ENCODE measurements at regions not wholly inside any gene's neighbourhood (a gene's known extent, or its start where the extent isn't known, plus 50 kb on each side); places are given as distances from the start of the nearest gene placed in this dataset.

GRCh38 chr7:411677-412312 is 107.9 kb downstream of the PDGFA start:
- no peak for TF ChIP-seq CTCF (IDR thresholded peaks at IDR 0.05; ENCODE audit: poor library complexity, severe bottlenecking)
- no peaks in the 10 kb centered on the region for H3K9me3 ChIP-seq (ENCODE audit: severe bottlenecking)
- ATAC-seq (ENCODE audit: low read depth) (no peak), DNase-seq (ENCODE audit: low spot score) (peak; percentile 45)
- no peaks in the 10 kb centered on the region for H3K36me3 ChIP-seq (ENCODE audit: low read depth)
- no peaks in the 10 kb centered on the region for H3K4me1 ChIP-seq (ENCODE audit: insufficient read depth, poor library complexity, severe bottlenecking)
- H3K27me3 ChIP-seq (ENCODE audit: insufficient read depth, poor library complexity, severe bottlenecking), result no peaks in the 10 kb centered on the region
- H3K27ac ChIP-seq (ENCODE audit: poor library complexity, severe bottlenecking), result no peak overlapping the region
- no peak overlapping the region for H3K4me3 ChIP-seq (ENCODE audit: severe bottlenecking)

GRCh38 chr7:412313-412710 is 107.3 kb downstream of the PDGFA start:
- no peak for DNase-seq (ENCODE audit: low spot score)
- Histone ChIP-seq H3K9me3 (ENCODE audit: severe bottlenecking) (no peaks in the 10 kb centered on the region), H3K4me3 (ENCODE audit: severe bottlenecking) (no peak overlapping the region), H3K27ac (ENCODE audit: poor library complexity, severe bottlenecking) (no peak overlapping the region), H3K4me1 (ENCODE audit: insufficient read depth, poor library complexity, severe bottlenecking) (no peaks in the 10 kb centered on the region), H3K27me3 (ENCODE audit: insufficient read depth, poor library complexity, severe bottlenecking) (no peaks in the 10 kb centered on the region), H3K36me3 (ENCODE audit: low read depth) (no peaks in the 10 kb centered on the region)
- no peak for TF ChIP-seq CTCF (IDR thresholded peaks at IDR 0.05; ENCODE audit: poor library complexity, severe bottlenecking)
- ATAC-seq (ENCODE audit: low read depth), result no peak

GRCh38 chr7:414681-415560 is 104.7 kb downstream of the PDGFA start:
- Histone ChIP-seq H3K4me1 (ENCODE audit: insufficient read depth, poor library complexity, severe bottlenecking) (no peaks in the 10 kb centered on the region), H3K36me3 (ENCODE audit: low read depth) (no peaks in the 10 kb centered on the region), H3K4me3 (ENCODE audit: severe bottlenecking) (no peak overlapping the region), H3K9me3 (ENCODE audit: severe bottlenecking) (peaks cover 2% of the 10 kb centered on the region), H3K27ac (ENCODE audit: poor library complexity, severe bottlenecking) (no peak overlapping the region), H3K27me3 (ENCODE audit: insufficient read depth, poor library complexity, severe bottlenecking) (no peaks in the 10 kb centered on the region)
- peak; percentile 46 for DNase-seq (ENCODE audit: low spot score)
- no peak for TF ChIP-seq CTCF (IDR thresholded peaks at IDR 0.05; ENCODE audit: poor library complexity, severe bottlenecking)
- no peak for ATAC-seq (ENCODE audit: low read depth)

- DNase-seq (ENCODE audit: low spot score) (peak; percentile 59), ATAC-seq (ENCODE audit: low read depth) (no peak)
- H3K36me3 ChIP-seq (ENCODE audit: low read depth), result no peaks in the 10 kb centered on the region
- H3K4me3 ChIP-seq (ENCODE audit: severe bottlenecking), result no peak overlapping the region
- H3K9me3 ChIP-seq (ENCODE audit: severe bottlenecking), result peaks cover 2% of the 10 kb centered on the region
- H3K4me1 ChIP-seq (ENCODE audit: insufficient read depth, poor library complexity, severe bottlenecking), result no peaks in the 10 kb centered on the region
- TF ChIP-seq CTCF (IDR thresholded peaks at IDR 0.05; ENCODE audit: poor library complexity, severe bottlenecking), result no peak
- no peaks in the 10 kb centered on the region for H3K27me3 ChIP-seq (ENCODE audit: insufficient read depth, poor library complexity, severe bottlenecking)
- no peak overlapping the region for H3K27ac ChIP-seq (ENCODE audit: poor library complexity, severe bottlenecking)
These were observed 103.8 kb downstream of the PDGFA start for GRCh38 chr7:415646-416525.
